ENCODE measurements at regions not wholly inside any gene's neighbourhood (a gene's known extent, or its start where the extent isn't known, plus 50 kb on each side); places are given as distances from the start of the nearest gene placed in this dataset.

DNA sequence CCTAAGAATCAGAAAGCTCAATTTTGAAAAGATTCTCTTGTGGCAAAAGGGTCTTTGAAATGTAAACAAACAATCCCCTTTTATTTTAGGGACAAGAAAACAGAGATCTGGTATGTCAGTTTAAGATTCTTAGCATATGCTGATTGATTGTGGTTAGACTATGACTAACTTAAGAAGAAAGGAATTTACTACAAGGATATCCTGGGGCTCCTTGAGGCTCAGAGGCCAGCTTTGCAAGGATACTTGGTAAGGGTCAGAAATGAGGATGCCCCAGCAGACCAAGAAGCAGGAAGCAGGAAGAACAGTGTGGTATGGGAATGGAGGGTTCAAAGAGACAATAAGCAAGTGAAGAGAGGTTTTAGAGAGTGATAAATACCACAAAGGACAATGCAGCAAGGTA, 474.6 kb downstream of the ETNK1 start:
- no peak for DNase-seq (ENCODE audit: low read depth)
- no peak overlapping the region for H3K4me3 ChIP-seq (ENCODE audit: low read depth, low read length)
- no peak for TF ChIP-seq CTCF (IDR thresholded peaks at IDR 0.05; ENCODE audit: insufficient read depth, low read length)

- no peak overlapping the region for H3K4me3 ChIP-seq (ENCODE audit: low read depth, low read length)
- TF ChIP-seq CTCF (IDR thresholded peaks at IDR 0.05; ENCODE audit: insufficient read depth, low read length), result no peak
- DNase-seq (ENCODE audit: low read depth), result no peak
These were observed 484.0 kb downstream of the ETNK1 start for GRCh38 chr12:23108957-23109356.

DNA sequence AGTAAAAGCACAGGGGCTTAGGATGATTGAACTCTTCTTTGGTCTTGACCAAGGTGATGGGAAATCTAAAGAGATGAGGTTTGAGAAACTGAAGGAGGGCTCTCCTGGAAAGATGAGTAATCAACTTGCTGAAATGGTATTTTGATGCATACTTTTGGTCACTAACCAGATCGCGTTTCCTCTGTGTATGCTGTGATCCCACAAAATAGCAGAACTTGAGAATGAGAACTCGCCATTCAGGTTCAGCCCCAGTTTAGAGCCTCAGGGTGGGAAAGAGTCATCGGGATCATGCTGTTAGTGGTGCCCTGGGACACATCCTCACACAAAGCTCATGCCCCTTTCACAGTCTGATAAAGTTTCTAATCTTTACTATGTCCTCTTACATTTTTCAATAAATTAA, 488.8 kb downstream of the ETNK1 start:
- no peak for TF ChIP-seq CTCF (IDR thresholded peaks at IDR 0.05; ENCODE audit: insufficient read depth, low read length)
- no peak for DNase-seq (ENCODE audit: low read depth)
- H3K4me3 ChIP-seq (ENCODE audit: low read depth, low read length), result no peak overlapping the region

DNA sequence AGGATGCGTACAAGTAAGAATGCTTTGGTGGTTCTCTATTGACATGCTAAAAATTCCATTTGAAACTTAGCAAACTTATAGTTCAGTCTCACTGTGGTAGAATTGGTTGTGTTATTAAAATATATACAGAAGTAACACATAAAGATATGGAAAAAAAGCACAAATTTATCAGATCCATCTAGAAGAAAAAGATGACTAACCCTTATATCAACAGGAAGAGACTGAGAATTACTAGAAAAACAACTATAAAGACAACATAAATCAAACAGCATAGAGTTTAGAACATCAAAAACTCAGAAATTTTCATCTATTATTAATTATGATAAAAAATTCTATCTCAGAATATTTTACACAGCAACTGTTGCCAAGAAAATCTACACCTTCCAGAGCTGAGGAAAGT, 491.0 kb downstream of the ETNK1 start:
- no peak for TF ChIP-seq CTCF (IDR thresholded peaks at IDR 0.05; ENCODE audit: insufficient read depth, low read length)
- DNase-seq (ENCODE audit: low read depth), result no peak
- H3K4me3 ChIP-seq (ENCODE audit: low read depth, low read length), result no peak overlapping the region

- DNase-seq (ENCODE audit: low read depth), result no peak
- TF ChIP-seq CTCF (IDR thresholded peaks at IDR 0.05; ENCODE audit: insufficient read depth, low read length), result no peak
- no peak overlapping the region for H3K4me3 ChIP-seq (ENCODE audit: low read depth, low read length)
These were observed 501.8 kb downstream of the ETNK1 start for GRCh38 chr12:23126794-23127193.

GRCh38 chr12:23127701-23128100, 502.7 kb downstream of the ETNK1 start:
- TF ChIP-seq CTCF (IDR thresholded peaks at IDR 0.05; ENCODE audit: insufficient read depth, low read length), result no peak
- no peak overlapping the region for H3K4me3 ChIP-seq (ENCODE audit: low read depth, low read length)
- DNase-seq (ENCODE audit: low read depth), result no peak

DNA sequence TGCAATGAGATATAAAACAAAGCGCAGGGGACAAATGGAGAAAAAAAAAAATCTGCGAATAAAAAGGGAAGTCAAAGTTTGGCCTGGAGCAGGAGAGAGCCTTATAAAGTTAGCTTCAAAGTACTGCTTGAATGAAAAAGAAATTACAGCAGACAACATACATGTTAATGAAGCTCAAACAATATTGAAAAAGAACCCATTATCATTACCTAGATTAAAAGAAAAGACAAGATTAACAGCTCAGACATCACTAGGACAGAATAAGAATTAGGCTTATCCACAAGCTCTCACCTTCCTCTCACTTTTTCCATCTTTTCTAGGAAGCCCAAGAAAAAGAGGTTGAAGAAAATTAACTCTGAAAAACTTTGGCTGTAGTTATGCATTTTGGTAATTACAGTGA, 503.5 kb downstream of the ETNK1 start:
- no peak overlapping the region for H3K4me3 ChIP-seq (ENCODE audit: low read depth, low read length)
- TF ChIP-seq CTCF (IDR thresholded peaks at IDR 0.05; ENCODE audit: insufficient read depth, low read length), result no peak
- no peak for DNase-seq (ENCODE audit: low read depth)

Measured in fibroblast of the aortic adventitia (primary cell).